GM20000 (cell line): ENCODE measurements at regions not wholly inside any gene's neighbourhood (a gene's known extent, or its start where the extent isn't known, plus 50 kb on each side); places are given as distances from the start of the nearest gene placed in this dataset.

Experiments
- DNase-seq: peaks from one replicate; pipeline ENCODE4 v3.0.0; 2012; ENCODE audit warnings: low spot score
- CTCF ChIP-seq: IDR thresholded peaks from 2 replicates; pipeline ENCODE4 v1.5.1; 2012; ENCODE audit warnings: mild to moderate bottlenecking, control low read depth; ENCODE audit errors: extremely low read depth, missing control alignments

- DNase-seq = no peak
- no peak for TF ChIP-seq CTCF
Measured at GRCh38 chr15:95290176-95290974, 1040.1 kb upstream of the NR2F2 start.

- peak; percentile 25 for DNase-seq
- TF ChIP-seq CTCF = no peak
Measured at GRCh38 chr15:95291898-95292472, 1038.5 kb upstream of the NR2F2 start.

- no peak for DNase-seq
- TF ChIP-seq CTCF = no peak
Measured at GRCh38 chr15:95292785-95293450, 1037.6 kb upstream of the NR2F2 start.

- no peak for TF ChIP-seq CTCF
- no peak for DNase-seq
Measured at GRCh38 chr15:95293456-95294031, 1037.0 kb upstream of the NR2F2 start.

- no peak for TF ChIP-seq CTCF
- no peak for DNase-seq
Measured at GRCh38 chr15:95295363-95295762, 1035.1 kb upstream of the NR2F2 start.

GRCh38 chr15:95295896-95296625, 1034.4 kb upstream of the NR2F2 start:
- no peak for DNase-seq
- no peak for TF ChIP-seq CTCF
